ENCODE measurements at regions not wholly inside any gene's neighbourhood (a gene's known extent, or its start where the extent isn't known, plus 50 kb on each side); places are given as distances from the start of the nearest gene placed in this dataset.

- CTCF ChIA-PET = interaction anchor here (1.4 to 2.9 kb wide), 2 partner anchors 32 to 135 kb away, joined by 3 to 6 read pairs; no protein-coding TSS in a partner anchor
Measured at GRCh38 chr11:116507016-116507415, 265.8 kb downstream of the BUD13 start.

DNA sequence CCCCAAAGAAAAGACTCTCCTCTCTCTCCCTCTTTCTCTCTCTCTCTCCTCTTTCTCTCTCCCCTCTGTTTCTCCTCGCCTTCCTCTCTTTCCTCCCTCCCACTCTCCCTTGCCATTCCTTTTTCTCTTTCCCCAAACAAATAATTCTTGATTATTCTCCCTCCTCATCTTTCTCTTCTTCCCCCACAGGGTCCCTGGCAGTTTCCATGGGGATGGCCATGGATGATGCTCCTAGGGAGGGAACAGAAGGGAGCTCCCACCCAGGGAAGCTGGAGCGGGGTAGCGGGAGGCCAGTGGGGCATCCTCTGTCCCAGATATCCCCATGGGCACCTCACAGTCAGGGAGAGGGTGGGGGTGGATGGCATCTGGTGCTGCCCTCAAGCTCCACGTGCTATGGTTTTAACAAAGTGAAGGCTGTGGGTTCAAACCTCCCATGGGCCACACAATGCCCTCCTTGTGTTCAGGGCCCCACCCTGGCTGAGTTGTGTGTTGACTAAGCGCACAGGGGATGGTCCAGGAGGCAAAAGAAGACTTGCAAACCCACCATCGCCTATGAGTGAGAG lies 266.4 kb downstream of the BUD13 start:
- Histone ChIP-seq H3K9me3 (no peaks in the 10 kb centered on the region), H3K4me3 (no peak overlapping the region), H3K4me2 (no peak overlapping the region), H3K27ac (no peak overlapping the region), H3K4me1 (no peaks in the 10 kb centered on the region)
- CTCF ChIA-PET = interaction anchor here (2.9 kb wide), 1 partner anchor 135 kb away, joined by 6 read pairs; no protein-coding TSS in a partner anchor
- TF ChIP-seq, protein P1, sequence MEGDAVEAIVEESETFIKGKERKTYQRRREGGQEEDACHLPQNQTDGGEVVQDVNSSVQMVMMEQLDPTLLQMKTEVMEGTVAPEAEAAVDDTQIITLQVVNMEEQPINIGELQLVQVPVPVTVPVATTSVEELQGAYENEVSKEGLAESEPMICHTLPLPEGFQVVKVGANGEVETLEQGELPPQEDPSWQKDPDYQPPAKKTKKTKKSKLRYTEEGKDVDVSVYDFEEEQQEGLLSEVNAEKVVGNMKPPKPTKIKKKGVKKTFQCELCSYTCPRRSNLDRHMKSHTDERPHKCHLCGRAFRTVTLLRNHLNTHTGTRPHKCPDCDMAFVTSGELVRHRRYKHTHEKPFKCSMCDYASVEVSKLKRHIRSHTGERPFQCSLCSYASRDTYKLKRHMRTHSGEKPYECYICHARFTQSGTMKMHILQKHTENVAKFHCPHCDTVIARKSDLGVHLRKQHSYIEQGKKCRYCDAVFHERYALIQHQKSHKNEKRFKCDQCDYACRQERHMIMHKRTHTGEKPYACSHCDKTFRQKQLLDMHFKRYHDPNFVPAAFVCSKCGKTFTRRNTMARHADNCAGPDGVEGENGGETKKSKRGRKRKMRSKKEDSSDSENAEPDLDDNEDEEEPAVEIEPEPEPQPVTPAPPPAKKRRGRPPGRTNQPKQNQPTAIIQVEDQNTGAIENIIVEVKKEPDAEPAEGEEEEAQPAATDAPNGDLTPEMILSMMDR (IDR thresholded peaks at IDR 0.05) = no peak
- TF ChIP-seq HOXB13 (CRISPR knock-in tag; IDR thresholded peaks at IDR 0.05; ENCODE audit: low read depth) = no peak
- no peak for TF ChIP-seq FOSL2 (IDR thresholded peaks at IDR 0.05)
- TF ChIP-seq FOSL2 (CRISPR knock-in tag; IDR thresholded peaks at IDR 0.05) = no peak
- TF ChIP-seq RNF2 (IDR thresholded peaks at IDR 0.05; ENCODE audit: borderline replicate concordance, low read depth) = no peak
- POLR2A ChIA-PET = no interaction called here
- 8% methylated on average over 6 of the region's 6 CpGs for WGBS (ENCODE audit: missing lambda C conversion rate)
- no peak for DNase-seq (ENCODE audit: low read depth in 1 of 2, low spot score in 1 of 2)
- no peak for FAIRE-seq
- ATAC-seq = no peak

More at GRCh38 chr11:116507016-116507415, 265.8 kb downstream of the BUD13 start:
- no peak for FAIRE-seq
- H3K27ac ChIP-seq = no peak overlapping the region
- TF ChIP-seq FOSB (CRISPR knock-in tag; IDR thresholded peaks at IDR 0.05) (no peak), PHF8 (IDR thresholded peaks at IDR 0.05; ENCODE audit: borderline replicate concordance, low read depth) (no peak), HOXB5 (CRISPR knock-in tag; IDR thresholded peaks at IDR 0.05) (no peak), CBX2 (IDR thresholded peaks at IDR 0.05; ENCODE audit: borderline replicate concordance, low read depth) (no peak), EP300 (IDR thresholded peaks at IDR 0.05) (no peak), ZFP36 (IDR thresholded peaks at IDR 0.05; ENCODE audit: borderline replicate concordance, partially characterized antibody) (no peak), ZSCAN20 (CRISPR knock-in tag; IDR thresholded peaks at IDR 0.05) (no peak), RAD21 (conservative IDR thresholded peaks at IDR 0.05 in 1 of 2, IDR thresholded peaks at IDR 0.05 in 1 of 2) (no peak), NR3C1 (IDR thresholded peaks at IDR 0.05) (no peak)
- TF ChIP-seq, protein P2, sequence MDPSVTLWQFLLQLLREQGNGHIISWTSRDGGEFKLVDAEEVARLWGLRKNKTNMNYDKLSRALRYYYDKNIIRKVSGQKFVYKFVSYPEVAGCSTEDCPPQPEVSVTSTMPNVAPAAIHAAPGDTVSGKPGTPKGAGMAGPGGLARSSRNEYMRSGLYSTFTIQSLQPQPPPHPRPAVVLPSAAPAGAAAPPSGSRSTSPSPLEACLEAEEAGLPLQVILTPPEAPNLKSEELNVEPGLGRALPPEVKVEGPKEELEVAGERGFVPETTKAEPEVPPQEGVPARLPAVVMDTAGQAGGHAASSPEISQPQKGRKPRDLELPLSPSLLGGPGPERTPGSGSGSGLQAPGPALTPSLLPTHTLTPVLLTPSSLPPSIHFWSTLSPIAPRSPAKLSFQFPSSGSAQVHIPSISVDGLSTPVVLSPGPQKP (IDR thresholded peaks at IDR 0.05; ENCODE audit: low read depth, low read length) = no peak
- DNase-seq (ENCODE audit: low read depth in 1 of 2, low spot score in 1 of 2) = no peak
- POLR2A ChIA-PET = no interaction called here
- no peak for ATAC-seq
- no peaks in the 10 kb centered on the region for H3K9me3 ChIP-seq
- 0% methylated on average over 3 of the region's 4 CpGs for WGBS (ENCODE audit: missing lambda C conversion rate)
- no peak overlapping the region for H3K4me2 ChIP-seq
- no peaks in the 10 kb centered on the region for H3K4me1 ChIP-seq
- no peak overlapping the region for H3K4me3 ChIP-seq

GRCh38 chr11:116505298-116506262 lies 267.2 kb downstream of the BUD13 start:
- Histone ChIP-seq H3K4me2 (no peak overlapping the region), H3K27ac (no peak overlapping the region), H3K4me3 (no peak overlapping the region), H3K9me3 (no peaks in the 10 kb centered on the region), H3K4me1 (no peaks in the 10 kb centered on the region)
- ChIA-PET POLR2A (no interaction called here), CTCF (no interaction called here)
- DNase-seq (ENCODE audit: low read depth in 1 of 2, low spot score in 1 of 2) = no peak
- no peak for FAIRE-seq
- no peak for ATAC-seq
- TF ChIP-seq NFE2L2 (conservative IDR thresholded peaks at IDR 0.05; ENCODE audit: low read length) (no peak), ZNF302 (CRISPR knock-in tag; IDR thresholded peaks at IDR 0.05) (no peak)
- TF ChIP-seq, protein P3, sequence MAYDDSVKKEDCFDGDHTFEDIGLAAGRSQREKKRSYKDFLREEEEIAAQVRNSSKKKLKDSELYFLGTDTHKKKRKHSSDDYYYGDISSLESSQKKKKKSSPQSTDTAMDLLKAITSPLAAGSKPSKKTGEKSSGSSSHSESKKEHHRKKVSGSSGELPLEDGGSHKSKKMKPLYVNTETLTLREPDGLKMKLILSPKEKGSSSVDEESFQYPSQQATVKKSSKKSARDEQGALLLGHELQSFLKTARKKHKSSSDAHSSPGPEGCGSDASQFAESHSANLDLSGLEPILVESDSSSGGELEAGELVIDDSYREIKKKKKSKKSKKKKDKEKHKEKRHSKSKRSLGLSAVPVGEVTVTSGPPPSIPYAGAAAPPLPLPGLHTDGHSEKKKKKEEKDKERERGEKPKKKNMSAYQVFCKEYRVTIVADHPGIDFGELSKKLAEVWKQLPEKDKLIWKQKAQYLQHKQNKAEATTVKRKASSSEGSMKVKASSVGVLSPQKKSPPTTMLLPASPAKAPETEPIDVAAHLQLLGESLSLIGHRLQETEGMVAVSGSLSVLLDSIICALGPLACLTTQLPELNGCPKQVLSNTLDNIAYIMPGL (CRISPR knock-in tag; IDR thresholded peaks at IDR 0.05; ENCODE audit: borderline replicate concordance) = no peak
- WGBS (ENCODE audit: missing lambda C conversion rate) = 27% methylated on average over 12 of the region's 12 CpGs
